Smooth muscle cell (in vitro differentiated cells): ENCODE measurements at regions not wholly inside any gene's neighbourhood (a gene's known extent, or its start where the extent isn't known, plus 50 kb on each side); places are given as distances from the start of the nearest gene placed in this dataset.

Experiments
- DNase-seq: peaks from one replicate; lab custom pipeline; 2025; ENCODE audit not compliant: unreplicated experiment; lab: John Stamatoyannopoulos, UW
- H2AFZ ChIP-seq: fragments of 200-600 bp; sonication (generic); 2 replicates; pipeline ENCODE4 v1.6.0; 2016; ENCODE audit warnings: antibody characterized with exemption, low read depth, mild to moderate bottlenecking
- H3F3A ChIP-seq: fragments of 200-600 bp; sonication (generic); 2 replicates; pipeline ENCODE4 v1.6.0; 2017; ENCODE audit warnings: antibody characterized with exemption, low read depth
- H3K27ac ChIP-seq: fragments of 200-600 bp; sonication (generic); 2 replicates; pipeline ENCODE4 v1.5.1; 2016; ENCODE audit warnings: low read depth, mild to moderate bottlenecking
- H3K27me3 ChIP-seq: fragments of 200-600 bp; sonication (generic); 2 replicates; pipeline ENCODE4 v1.6.1; 2016; ENCODE audit warnings: low read depth, mild to moderate bottlenecking
- H3K36me3 ChIP-seq: fragments of 200-600 bp; sonication (generic); 2 replicates; pipeline ENCODE4 v1.5.1; 2016; ENCODE audit warnings: low read depth
- H3K4me1 ChIP-seq: fragments of 200-600 bp; sonication (generic); 2 replicates; pipeline ENCODE4 v1.5.1; 2016; ENCODE audit warnings: low read depth
- H3K4me2 ChIP-seq: fragments of 200-600 bp; sonication (generic); 2 replicates; pipeline ENCODE4 v1.6.0; 2016; ENCODE audit warnings: mild to moderate bottlenecking
- H3K4me3 ChIP-seq: fragments of 200-600 bp; sonication (generic); 2 replicates; pipeline ENCODE4 v1.5.1; 2016; ENCODE audit warnings: mild to moderate bottlenecking
- H3K79me2 ChIP-seq: fragments of 200-600 bp; sonication (generic); 2 replicates; pipeline ENCODE4 v1.6.0; 2016; ENCODE audit warnings: low read depth, mild to moderate bottlenecking
- H3K9ac ChIP-seq: fragments of 200-600 bp; sonication (generic); 2 replicates; pipeline ENCODE4 v1.6.0; 2016; ENCODE audit warnings: low read depth
- H3K9me3 ChIP-seq: fragments of 200-600 bp; sonication (generic); replicated peaks from 2 replicates; pipeline ENCODE4 v1.5.1; 2016; ENCODE audit warnings: low read depth
- H4K20me1 ChIP-seq: fragments of 200-600 bp; sonication (generic); 2 replicates; pipeline ENCODE4 v1.6.0; 2016; ENCODE audit warnings: low read depth
- CTCF ChIP-seq: fragments of 200-600 bp; sonication (generic); IDR thresholded peaks from 2 replicates; pipeline ENCODE4 v1.5.1; 2017; ENCODE audit warnings: borderline replicate concordance, mild to moderate bottlenecking, antibody characterized with exemption; ENCODE audit not compliant: insufficient read depth, poor library complexity, severe bottlenecking
- WGBS: methylation state at CpG from one replicate; pipeline ENCODE4 v1.1.7; 2016; ENCODE audit warnings: low lambda C conversion rate; 5-methylcytosine and 5-hydroxymethylcytosine counted together

GRCh38 chr1:71324671-71325267 lies 243.9 kb upstream of the ZRANB2 start:
- WGBS: 41% methylated on average over 1 of the region's 1 CpG

GRCh38 chr1:71312545-71312944 lies 231.7 kb upstream of the ZRANB2 start:
- WGBS: 85% methylated on average over 2 of the region's 2 CpGs
- Histone ChIP-seq H3F3A (no peaks in the 10 kb centered on the region), H3K4me3 (no peak overlapping the region), H3K9ac (no peak overlapping the region), H2AFZ (no peak overlapping the region), H3K9me3 (no peaks in the 10 kb centered on the region), H3K27me3 (no peaks in the 10 kb centered on the region), H4K20me1 (no peaks in the 10 kb centered on the region), H3K4me2 (no peak overlapping the region), H3K4me1 (no peaks in the 10 kb centered on the region), H3K36me3 (no peaks in the 10 kb centered on the region), H3K79me2 (no peaks in the 10 kb centered on the region), H3K27ac (no peak overlapping the region)
- no peak for DNase-seq
- no peak for TF ChIP-seq CTCF

More at GRCh38 chr1:71324671-71325267, 243.9 kb upstream of the ZRANB2 start:
- no peak overlapping the region for H3K9ac ChIP-seq
- no peaks in the 10 kb centered on the region for H3K27me3 ChIP-seq
- H3K9me3 ChIP-seq: no peaks in the 10 kb centered on the region
- no peak overlapping the region for H2AFZ ChIP-seq
- no peak for DNase-seq
- H3K4me3 ChIP-seq: no peak overlapping the region
- H3K36me3 ChIP-seq: no peaks in the 10 kb centered on the region
- TF ChIP-seq CTCF: no peak
- H3K4me1 ChIP-seq: no peaks in the 10 kb centered on the region
- H3F3A ChIP-seq: no peaks in the 10 kb centered on the region
- H3K27ac ChIP-seq: no peak overlapping the region
- H3K79me2 ChIP-seq: no peaks in the 10 kb centered on the region
- no peak overlapping the region for H3K4me2 ChIP-seq
- H4K20me1 ChIP-seq: no peaks in the 10 kb centered on the region

GRCh38 chr1:71311376-71311775 lies 230.5 kb upstream of the ZRANB2 start:
- H3K4me1 ChIP-seq: no peaks in the 10 kb centered on the region
- H3K9ac ChIP-seq: no peak overlapping the region
- H3K27me3 ChIP-seq: no peaks in the 10 kb centered on the region
- no peak overlapping the region for H3K4me3 ChIP-seq
- H3K36me3 ChIP-seq: no peaks in the 10 kb centered on the region
- no peak overlapping the region for H2AFZ ChIP-seq
- no peak for TF ChIP-seq CTCF
- no peaks in the 10 kb centered on the region for H3K9me3 ChIP-seq
- H4K20me1 ChIP-seq: no peaks in the 10 kb centered on the region
- 94% methylated on average over 1 of the region's 1 CpG for WGBS
- no peaks in the 10 kb centered on the region for H3F3A ChIP-seq
- no peaks in the 10 kb centered on the region for H3K79me2 ChIP-seq
- no peak for DNase-seq
- H3K27ac ChIP-seq: no peak overlapping the region
- no peak overlapping the region for H3K4me2 ChIP-seq

GRCh38 chr1:71307451-71307850 lies 226.6 kb upstream of the ZRANB2 start:
- H4K20me1 ChIP-seq: no peaks in the 10 kb centered on the region
- H3K27me3 ChIP-seq: no peaks in the 10 kb centered on the region
- no peak overlapping the region for H3K27ac ChIP-seq
- H3K4me2 ChIP-seq: no peak overlapping the region
- no peak overlapping the region for H3K9ac ChIP-seq
- H2AFZ ChIP-seq: no peak overlapping the region
- no peaks in the 10 kb centered on the region for H3K9me3 ChIP-seq
- H3F3A ChIP-seq: no peaks in the 10 kb centered on the region
- TF ChIP-seq CTCF: no peak
- H3K79me2 ChIP-seq: no peaks in the 10 kb centered on the region
- no peak for DNase-seq
- no peaks in the 10 kb centered on the region for H3K4me1 ChIP-seq
- no peaks in the 10 kb centered on the region for H3K36me3 ChIP-seq
- H3K4me3 ChIP-seq: no peak overlapping the region
